Stimulated activated CD8-positive, alpha-beta memory T cell treated with anti-CD3 and anti-CD28 coated beads, Interleukin-2, amount 100 ng/mL, for 1 hour (primary cell): ENCODE measurements at regions not wholly inside any gene's neighbourhood (a gene's known extent, or its start where the extent isn't known, plus 50 kb on each side); places are given as distances from the start of the nearest gene placed in this dataset.

Experiments used
- DNase-seq, 2 donors: peaks; one replicate each; pipeline ENCODE4 v3.0.0-alpha.2; 2020; ENCODE audit warnings: low read depth in 2 of 2

DNA sequence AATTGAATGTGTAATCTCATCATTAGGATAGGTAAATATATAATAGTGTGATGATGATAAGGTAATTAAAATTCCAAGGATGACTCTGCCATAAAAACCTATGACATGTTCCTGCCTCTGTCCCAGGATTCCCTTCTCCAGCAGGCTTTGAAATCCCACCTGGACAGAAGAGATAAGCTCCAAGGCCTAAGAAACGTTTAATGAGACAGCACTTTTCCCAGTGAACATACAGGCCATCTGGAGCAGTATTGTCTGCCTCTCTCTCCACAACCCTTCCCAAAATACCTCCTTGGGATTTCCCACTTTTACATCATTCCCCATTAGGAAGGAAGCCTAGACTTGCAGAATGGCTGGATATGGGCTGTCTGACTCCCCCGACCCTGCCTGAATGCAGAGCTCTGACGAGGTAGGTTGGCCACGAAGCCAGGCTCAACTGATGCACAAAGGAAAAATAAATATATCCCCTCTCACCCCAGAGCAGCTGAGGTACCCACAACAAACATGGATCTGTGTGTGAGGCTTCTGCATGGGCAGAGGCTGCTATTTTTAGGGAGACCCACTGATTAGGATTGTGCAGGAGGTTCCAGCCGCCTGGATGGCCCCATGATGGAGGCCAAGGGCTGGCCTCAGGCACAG, 71.0 kb downstream of the TMPRSS5 start:
- DNase-seq: no peak

- DNase-seq: no peak
These were observed 73.1 kb downstream of the TMPRSS5 start for GRCh38 chr11:113632981-113633380.

DNA sequence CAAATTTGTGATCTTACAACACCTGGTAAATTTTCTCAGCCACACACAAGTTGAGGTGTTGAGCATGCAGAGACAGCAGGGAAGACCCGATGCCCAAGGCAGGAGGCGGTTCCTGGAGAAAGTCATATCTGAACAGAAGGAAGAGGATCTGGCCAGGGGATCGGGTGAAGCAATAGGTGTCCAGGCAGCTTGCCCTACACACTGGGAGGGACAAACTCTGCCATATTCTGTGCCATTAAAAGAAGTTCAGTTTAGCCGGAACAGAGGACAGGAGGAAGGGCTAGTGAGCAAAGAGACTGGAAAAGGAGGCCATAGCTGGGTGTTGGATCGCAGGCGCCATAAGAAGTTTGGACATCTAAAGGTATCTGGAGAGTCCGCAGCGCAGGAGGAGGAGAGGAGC, 76.5 kb downstream of the TMPRSS5 start:
- DNase-seq: no peak

GRCh38 chr11:113628912-113629311, 77.2 kb downstream of the TMPRSS5 start:
- DNase-seq: no peak

DNA sequence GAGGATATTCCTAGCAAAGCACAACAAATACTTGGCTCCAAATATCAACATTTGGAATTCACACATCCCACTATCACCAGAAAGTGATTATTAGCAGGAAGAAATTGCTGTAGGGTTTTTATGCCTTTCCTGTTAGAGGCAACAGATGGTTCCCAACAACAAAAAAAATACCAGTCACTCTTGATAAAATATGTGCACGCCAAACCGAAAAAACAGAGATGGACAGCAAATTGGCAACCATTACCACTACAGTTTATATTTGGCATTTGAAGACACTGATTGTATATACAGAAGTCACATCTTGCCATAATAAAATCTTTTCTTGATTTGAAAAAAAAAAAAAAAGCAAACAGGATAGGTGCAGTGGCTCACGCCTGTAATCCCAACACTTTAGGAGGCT, 78.2 kb downstream of the TMPRSS5 start:
- no peak for DNase-seq

GRCh38 chr11:113627297-113627696, 78.8 kb downstream of the TMPRSS5 start:
- no peak for DNase-seq

DNA sequence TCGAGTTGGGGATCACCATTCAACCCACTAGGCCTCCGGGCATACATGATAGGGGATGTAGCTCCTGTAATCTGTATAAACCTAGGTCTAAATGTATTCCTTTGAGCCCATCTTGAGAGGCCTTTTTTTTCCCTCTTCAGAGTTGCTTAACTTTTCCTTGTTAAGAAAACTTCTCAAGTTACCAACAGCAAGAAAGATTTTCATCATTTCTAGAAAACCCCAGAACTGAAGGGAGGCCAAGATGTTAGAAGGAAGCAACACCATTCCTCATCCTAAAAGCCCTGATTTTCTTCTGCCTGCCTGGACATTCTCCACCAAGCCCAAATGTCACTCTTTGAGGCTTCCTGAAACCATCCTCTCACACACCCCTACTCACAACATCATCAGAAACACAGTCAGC, 79.4 kb downstream of the TMPRSS5 start:
- DNase-seq: no peak

DNA sequence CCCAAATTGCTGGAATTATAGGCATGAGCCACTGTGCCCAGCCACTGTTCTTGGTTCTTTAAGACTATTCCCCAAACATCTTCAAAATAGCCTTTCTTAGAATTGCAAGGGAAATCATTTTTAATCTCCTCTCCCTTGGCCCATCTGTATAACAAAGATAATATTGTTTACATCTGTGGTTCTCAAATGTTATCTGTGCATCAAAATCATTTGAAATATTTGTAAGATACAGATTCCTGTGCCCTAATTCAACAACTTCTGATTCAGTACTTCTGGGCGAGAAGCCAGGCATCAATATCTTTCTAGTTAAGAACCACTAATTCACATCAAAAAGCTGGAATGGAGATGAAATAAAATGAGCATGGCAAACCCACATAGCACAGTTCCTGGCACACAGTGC, 83.0 kb downstream of the TMPRSS5 start:
- no peak for DNase-seq

- no peak for DNase-seq
These were observed 87.7 kb downstream of the TMPRSS5 start for GRCh38 chr11:113618360-113618759.

DNA sequence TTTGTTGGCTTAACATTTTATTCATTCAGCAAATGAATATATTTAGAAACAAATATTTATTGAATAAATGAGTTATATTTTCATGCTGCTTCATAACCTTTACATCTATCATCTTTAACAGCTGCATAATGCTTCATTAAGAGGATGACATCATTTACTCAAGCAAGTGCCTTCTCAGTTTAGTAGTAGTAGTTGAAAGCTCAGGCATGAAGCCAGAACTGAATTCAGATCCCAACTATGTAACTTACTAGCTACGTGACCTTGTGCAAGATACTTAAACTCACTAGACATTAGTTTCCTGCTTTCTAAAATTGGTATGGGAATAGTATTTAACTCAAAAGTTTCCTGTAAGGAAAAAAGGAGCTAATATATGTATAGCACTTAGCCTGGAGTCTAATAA, 90.3 kb downstream of the TMPRSS5 start:
- no peak for DNase-seq

DNA sequence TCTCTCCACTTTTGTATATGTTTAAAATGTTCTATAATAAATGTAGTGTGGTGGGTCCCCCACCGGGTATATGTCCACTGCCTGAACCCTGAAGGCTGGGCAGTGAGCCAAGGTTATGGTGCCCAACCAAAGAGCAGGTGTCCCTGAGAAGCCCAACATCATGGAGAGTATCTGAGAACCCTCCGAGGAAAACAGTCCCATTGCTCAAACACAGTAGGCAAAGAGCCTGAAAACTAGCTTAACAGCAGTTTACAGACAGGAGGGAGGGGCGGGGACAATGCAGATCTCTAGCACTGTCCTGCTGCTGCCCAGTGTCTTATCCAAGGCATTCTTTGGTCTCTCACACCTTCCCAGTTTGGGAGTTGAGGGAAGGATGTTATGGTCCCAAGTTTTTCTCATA, 91.0 kb downstream of the TMPRSS5 start:
- no peak for DNase-seq

DNA sequence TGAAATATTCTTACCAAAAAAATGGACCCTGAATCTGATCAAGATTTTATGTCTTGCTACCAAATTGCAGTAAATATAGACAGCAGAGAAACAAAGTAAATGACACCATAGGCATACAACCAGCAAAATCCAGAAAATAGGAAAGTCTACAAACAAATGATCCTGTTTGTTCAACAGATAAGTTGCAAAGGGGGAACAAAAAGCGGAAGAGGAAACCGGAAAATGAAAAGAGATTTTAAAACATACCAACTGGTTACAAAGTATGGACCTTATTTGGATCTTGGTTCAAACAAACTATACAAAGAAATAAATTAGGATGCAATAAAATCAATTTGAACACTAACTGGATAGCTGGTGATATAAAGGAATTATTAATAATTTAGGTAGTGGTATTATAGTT, 92.0 kb downstream of the TMPRSS5 start:
- DNase-seq: no peak

- DNase-seq: no peak
These were observed 92.5 kb downstream of the TMPRSS5 start for GRCh38 chr11:113613619-113614018.

DNA sequence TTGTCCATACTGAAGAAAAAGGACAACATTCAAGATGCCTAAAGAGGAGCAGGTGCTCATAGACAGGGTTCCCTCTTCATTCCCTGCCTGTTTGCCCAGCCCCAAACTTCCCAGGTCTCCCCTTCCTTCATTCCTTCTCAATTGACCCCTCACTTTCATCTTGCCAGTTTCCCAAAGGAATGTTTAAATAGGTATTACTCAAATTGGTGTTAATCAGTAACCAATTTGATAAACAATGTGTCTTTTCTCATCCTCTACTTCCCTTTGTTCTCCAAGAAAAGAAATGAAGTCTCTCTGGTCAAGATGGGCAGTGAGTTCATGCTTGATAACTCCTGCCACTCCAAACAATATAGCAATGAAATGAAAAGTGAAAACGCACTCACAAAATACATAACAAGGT, 101.9 kb downstream of the TMPRSS5 start:
- DNase-seq: no peak

GRCh38 chr11:113603277-113604059, 102.6 kb downstream of the TMPRSS5 start:
- no peak for DNase-seq

GRCh38 chr11:113602483-113602882, 103.6 kb downstream of the TMPRSS5 start:
- DNase-seq: no peak

DNA sequence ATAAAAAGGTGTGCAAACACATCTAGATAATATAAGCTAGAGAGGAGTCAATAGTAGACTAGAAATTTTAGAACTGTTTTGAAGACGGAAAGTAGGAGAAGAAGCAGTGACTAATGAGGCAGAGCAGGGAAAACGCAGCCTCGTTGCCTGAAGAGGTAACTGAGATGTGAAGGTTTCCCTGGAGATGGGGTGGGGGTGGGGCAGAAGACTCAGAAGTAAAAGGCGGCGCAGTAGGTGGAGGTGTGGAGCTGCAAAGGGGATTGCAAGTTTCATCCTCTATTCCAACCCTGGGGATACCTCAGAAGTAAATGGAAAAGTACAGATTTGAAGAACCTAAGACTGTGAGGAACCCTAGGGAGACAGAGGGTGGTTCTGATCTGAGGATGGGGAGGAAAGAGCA, 109.5 kb downstream of the TMPRSS5 start:
- DNase-seq: no peak

- no peak for DNase-seq
These were observed 110.1 kb downstream of the TMPRSS5 start for GRCh38 chr11:113595810-113596594.

DNA sequence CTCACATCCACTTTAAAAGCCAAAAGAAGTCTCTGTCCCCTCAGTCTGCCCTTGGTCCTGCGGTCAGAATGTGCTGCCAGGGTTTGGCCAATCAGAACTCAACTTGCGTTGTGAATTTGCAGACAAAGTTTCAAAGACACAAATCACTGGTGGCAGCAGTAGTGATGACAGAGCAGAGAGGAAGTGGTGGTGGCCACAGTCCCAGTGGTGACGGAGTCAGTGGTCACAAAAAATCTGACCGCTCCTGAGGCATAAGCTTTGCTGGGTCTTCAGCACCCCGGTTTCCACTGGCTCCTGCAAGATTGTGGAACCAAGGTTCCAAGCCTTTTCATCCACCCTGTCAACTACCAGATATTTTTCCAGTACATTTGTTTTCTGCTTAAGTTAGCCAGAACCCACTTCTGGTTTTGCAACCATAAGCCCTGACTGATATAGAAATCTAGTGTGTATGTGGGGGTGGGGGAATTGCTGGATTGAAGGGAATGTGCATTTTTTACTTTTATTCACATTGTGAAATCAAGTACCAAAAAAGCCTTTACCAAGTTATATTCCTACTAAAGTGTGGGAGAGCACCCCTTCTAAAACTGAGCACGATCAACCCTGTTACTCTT, 112.3 kb downstream of the TMPRSS5 start:
- DNase-seq: no peak

- DNase-seq: no peak
These were observed 115.0 kb downstream of the TMPRSS5 start for GRCh38 chr11:113591117-113591516.

- no peak for DNase-seq
These were observed 112.1 kb upstream of the DRD2 start for GRCh38 chr11:113587308-113587739.

- no peak for DNase-seq
These were observed 109.2 kb upstream of the DRD2 start for GRCh38 chr11:113584371-113584770.
